ENCODE measurements at regions not wholly inside any gene's neighbourhood (a gene's known extent, or its start where the extent isn't known, plus 50 kb on each side); places are given as distances from the start of the nearest gene placed in this dataset.
"Not testable (repeated sequence)": the region's sequence is repeated elsewhere in the genome, so short reads cannot be mapped to it uniquely, and the experiment has no call there.

DNA sequence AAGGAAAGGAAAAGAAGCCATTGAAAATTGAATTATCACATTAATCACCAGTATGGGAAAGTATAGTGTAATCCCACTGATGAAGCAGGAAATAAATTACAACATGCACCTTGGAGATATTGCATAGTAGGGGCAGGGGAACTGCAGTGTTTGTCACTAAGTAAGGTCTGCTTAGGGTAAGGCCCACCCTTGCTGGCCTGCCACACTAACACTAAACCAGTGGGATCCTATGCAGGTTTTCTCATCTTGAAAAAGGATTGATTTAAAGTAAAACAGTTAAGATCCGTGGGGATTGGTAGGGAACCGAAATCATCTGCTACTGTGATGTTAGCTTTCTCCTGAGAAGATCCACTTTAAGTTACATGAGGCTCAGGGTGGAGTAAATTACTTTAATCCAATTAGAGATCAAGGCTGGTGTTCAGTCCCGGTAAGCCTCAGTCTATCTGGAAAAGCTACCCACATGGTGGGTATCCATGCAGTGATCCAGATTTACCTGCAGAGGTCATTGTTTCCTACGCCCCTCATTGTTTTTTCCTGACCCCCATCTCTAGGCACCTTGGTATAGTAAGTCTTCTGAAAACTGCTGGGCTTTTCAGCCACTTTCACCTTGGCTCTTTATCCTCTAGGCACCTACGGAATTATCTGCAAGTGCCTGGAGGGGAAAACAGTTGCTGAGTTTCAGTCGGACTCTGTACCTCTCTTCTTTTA lies 1014.9 kb upstream of the ATXN8OS start:
- no peak for DNase-seq (ENCODE audit: low read depth)

DNA sequence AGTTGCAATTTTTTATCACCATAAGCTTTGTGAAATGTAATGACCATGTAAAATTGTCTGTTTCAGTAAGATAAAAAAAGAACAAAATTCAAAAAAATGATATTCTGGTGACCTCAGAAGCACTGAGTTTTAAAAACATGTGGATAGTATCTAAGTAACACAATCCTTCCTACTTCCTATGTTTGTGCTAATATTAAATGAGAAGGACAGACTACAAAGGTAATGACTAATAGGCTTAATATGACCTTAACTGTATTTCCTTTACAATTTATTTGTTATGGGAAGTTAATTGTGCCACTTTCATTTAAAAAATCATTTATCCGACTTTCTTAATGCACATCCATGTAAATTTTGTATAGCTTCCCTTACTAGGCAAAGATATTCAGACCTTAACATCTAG lies 1030.4 kb upstream of the ATXN8OS start:
- no peak for DNase-seq (ENCODE audit: low read depth)

DNA sequence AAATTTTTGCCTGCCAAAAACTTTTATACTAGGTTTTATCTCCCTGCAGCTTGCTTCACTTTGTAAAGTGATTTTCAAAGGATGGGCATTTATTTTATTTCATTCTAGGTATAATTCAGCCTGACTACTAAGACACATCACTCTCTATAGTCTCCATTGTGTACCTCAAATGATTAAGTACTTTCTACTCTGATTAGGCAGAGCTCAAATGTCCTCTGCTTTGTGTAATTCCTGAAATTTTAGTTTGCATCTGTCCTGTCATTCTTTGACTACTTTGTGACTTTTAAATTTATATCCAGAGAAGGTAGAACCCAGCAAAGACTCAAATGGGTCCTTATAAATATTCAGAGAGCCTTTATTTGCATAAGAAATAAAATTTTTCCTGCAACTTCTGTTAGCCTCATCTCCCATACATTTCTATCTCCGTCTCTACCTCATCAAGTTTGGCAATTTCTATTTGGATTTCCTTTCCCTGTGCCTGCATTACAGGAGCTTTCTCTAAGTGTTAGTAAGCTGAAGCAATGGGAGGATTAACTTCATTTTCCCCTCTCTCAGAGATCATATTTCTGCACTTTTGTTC lies 1038.0 kb upstream of the ATXN8OS start:
- DNase-seq (ENCODE audit: low read depth), result no peak

DNA sequence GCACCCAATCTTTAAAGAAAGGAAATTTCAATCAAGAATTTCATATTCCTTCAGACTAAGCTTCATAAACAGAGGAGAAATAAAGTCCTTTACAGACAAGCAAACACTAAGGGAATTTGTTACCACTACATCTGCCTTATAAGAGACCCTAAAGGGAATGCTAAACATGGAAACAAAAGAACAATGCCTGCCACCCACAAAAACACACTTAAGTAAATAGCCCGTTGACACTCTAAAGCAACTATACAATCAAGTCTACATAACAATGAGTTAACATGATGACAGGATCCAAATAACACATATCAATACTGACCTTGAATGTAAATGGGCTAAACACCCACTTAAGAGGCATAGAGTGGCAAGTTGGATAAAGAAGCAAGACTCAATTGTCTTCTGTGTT lies 1056.9 kb upstream of the ATXN8OS start:
- no peak for DNase-seq (ENCODE audit: low read depth)

DNA sequence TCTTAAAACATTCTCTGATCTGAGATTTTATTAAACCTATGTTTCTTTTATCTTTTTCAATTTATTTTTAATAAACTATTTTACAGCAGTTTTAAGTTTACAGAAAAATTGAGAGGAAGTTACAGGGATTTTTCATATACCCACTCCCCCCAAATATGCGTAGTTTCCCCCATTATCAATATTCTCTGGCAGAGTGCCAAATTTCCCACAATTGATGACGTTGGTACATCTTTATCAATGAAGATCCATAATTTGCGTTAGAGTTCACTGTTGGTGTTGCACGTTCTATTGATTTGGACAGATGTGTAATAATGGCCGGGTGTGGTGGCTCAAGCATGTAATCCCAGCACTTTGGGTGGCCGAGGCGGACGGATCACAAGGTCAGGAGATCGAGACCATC lies 1063.0 kb upstream of the ATXN8OS start:
- DNase-seq (ENCODE audit: low read depth), result no peak

DNA sequence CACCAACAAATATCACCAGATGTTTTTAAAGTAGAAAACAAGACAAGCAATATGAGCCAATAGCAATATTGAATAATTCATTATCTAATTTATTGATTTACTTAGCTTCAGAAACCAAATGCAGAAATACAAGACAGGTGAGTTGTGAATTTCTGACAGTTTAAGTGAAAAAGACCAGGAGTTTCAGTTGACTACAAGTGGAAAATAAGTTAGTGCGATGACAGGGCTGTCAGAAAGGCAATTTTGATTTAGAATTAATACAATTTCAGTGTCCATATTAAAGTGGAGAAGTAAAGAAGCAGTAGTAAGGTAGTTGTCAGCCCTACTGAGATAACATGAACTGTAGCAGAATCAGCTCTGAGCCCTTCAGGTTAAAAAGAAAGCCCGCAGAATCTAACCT lies 1066.7 kb upstream of the ATXN8OS start:
- DNase-seq (ENCODE audit: low read depth), result no peak

DNA sequence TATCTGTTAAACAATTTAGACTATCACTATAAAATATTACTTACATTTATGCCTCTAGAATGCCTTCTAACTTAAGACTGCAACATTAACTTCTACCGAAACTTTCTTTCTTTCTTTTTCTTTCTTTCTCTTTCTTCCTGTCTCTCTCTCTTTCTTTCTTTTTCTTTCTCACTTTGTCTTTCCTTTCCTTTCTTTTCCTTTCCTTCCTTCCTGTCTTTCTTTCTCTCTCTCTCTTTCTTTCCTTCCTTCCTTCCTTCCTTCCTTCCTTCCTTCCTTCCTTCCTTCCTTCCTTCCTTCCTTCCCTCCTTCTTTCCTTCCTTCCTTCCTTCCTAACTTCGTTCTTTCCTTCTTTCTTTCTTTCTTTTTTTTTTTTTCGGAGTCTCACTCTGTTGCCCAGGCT lies 1071.9 kb upstream of the ATXN8OS start:
- DNase-seq (ENCODE audit: low read depth), result no peak

DNA sequence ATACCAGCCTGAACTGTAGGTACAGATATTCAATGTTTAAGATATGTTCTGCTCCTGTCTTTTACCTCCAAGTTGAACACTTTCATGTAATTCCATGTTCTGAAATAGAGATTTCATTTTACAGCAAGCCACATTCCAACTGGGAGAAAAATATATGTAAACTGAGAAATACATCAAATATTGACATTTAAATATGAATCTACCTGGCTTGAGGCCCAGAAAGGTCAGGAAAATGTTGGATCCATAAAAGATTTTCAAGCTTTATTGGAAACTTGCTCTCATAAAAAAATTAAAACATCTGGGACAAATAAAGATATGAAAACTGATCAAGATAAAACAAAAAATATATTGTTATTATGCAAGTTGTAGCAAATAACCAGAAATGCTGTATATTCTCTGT lies 1078.7 kb upstream of the ATXN8OS start:
- DNase-seq (ENCODE audit: low read depth), result no peak

DNA sequence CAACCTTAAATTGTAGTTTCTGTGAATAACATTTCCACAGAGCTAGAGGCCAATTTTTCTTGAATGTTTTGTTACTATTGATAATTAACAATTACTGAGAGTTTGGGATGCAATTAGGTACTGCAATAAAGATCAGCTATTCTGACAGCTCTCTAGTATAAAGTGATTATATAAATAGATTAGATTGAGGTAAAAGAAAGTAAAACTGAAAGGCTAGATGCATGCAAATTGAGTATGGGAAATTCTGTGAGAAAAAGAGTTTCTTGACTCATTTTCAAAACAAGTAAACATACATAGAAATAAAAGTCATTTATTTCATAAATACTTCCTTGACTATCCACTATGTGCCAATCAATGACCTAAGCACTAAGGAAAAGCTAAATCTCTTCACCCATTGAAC lies 1087.5 kb upstream of the ATXN8OS start:
- no peak for DNase-seq (ENCODE audit: low read depth)

DNA sequence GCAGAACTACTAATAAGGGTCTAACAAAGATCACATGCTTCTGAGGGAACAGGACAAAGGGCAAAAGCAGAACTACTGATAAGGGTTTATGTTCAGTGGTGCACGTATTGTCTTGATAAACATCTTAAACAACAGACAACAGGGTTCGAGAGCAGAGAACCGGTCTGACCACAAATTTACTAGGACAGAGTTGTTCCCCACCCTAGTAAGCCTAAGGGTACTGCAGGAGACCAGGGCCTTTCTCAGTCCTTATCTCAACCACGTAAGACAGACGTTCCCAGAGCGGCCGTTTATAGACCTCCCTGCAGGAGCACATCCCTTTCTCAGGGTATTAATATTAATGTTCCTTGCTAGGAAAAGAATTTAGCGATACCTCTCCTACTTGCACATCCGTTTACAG lies 1089.5 kb upstream of the ATXN8OS start:
- not testable (repeated sequence) for DNase-seq (ENCODE audit: low read depth)

DNA sequence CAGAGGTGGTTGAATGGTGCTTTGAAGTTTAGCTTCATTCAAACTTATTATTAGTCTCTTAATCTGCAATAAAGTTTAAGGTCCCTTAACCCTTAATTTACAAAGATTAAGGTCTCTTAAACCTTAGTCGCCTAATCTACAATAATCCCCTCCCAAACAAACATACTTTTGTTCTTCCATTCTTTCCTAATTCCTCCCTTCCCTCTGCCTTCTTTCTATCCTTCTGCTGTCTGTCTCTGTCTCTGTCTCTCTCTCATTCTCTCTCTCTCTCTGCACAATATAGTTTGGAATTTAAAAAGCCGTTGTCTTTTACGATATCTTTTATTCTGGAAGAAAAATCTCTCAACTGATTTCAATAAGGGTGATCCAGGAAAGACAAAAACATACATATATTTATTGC lies 1096.8 kb upstream of the ATXN8OS start:
- DNase-seq (ENCODE audit: low read depth), result no peak

DNA sequence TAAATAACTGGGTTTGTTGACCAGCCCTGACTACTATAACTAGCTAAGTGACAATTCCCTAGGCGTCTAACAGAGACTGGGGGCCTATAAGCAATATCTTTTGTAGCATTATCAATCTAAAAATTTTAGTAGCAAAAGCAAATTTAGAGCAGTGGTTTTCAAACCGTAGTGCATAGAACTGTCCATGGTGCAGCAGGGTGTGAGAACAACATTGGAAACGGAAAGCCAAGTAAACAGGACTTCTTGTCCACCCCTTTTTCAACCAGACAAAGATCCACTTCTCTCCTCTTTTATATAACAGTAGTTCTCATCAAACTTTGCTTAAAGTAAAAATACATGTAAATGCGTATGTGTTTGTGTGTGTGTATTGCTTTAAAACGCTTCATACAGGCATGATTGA lies 1099.1 kb upstream of the ATXN8OS start:
- no peak for DNase-seq (ENCODE audit: low read depth)

DNA sequence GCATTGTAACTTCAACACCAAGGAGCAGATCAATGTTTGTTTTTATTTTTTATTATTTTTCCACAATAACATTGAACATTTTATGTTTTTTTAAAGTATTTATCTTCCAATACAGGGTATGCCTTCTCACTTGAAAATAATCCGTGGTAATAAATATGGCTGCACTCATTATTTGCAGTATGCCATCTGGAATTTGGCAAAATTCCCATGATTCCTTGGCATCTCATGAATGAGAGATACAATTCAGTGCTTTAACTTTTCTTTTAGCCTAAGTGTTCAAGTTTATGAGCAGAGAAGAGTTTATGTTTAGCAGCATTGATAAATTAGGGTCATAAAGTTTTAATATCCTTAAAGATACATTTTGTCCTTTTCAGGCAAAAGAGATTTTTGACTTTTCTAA lies 1109.6 kb upstream of the ATXN8OS start:
- no peak for DNase-seq (ENCODE audit: low read depth)

DNA sequence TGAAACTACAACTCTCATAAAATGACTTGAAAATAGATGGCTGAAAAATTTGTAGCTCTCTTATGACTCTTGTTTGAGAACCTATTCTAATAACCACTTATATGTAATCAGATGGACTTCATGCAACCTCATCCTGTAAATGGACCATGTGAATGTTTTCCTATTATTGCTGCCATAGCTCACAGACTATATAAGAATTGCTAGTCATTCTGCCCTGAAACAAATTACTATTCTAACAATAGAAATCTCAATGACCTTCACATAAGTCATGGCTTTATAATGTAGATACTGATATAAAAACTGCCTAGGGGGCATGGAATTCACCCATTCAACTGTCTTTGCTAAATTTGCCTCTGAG lies 1111.0 kb upstream of the ATXN8OS start:
- no peak for DNase-seq (ENCODE audit: low read depth)

DNA sequence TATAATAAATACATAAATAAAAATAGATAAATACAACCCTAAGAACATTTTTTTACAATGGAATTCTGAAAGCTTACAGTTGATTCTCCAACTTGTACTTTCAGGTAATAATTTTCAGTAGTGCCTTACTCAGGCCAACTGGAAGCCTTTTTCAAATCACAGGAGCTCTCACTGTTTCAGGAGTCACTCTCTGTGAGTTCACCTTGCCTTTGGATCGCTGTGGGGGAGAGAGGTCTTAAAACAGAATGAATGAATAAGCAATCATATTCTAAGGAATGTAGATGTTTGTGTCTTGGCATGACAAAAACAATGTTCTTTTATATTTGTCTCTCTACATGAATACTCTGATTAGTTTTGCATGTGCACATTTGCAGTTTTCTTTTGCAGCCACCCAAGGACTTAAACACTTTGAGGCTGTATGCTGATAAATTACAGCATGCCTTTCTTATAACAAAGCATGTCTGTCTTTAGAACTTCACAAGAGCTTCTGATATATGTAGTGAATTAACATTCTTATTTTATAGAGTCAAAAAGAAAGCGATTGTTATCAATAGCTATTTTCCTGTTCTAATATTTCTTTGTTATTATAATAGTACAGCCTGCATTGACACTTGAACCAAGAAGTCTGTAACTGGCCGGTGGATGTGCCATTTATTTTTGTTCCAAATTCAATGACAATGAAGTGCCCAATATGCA lies 1111.5 kb upstream of the ATXN8OS start:
- no peak for DNase-seq (ENCODE audit: low read depth)

DNA sequence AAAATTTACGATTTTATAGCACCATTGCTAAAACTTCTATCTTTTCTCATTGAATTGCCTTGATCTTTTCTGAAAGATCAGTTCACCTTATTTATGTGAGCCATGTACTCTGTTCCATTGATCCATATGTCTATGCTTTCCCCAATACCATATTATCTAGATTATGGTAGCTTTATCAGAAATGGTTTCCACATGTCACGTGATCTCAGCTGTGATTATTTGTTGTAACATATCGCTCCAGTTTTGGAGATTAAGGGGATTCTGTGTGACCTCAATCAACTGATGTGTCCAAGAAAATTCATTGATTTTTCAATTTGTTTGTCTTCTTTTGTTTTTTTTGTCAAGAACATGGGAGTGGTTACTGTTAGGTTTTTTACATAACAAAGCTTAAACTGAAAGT lies 1114.5 kb upstream of the ATXN8OS start:
- no peak for DNase-seq (ENCODE audit: low read depth)

DNA sequence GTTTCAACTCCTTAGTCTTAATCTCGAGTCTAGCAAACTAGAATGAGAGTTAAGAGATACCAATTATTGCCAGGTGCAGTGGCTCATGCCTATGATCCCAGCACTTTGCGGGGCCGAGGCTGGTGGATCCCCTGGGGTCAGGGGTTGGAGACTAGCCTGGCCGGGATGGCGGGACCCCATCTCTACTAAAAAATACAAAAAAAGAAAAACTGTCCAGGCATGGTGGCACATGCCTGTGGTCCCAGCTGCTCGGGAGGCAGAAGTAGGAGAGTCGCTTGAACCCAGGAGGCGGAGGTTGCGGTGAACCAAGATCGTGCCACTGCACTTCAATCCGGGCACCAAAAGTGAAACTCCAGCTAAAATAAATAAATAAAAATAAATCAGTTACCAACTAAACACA lies 1119.5 kb upstream of the ATXN8OS start:
- DNase-seq (ENCODE audit: low read depth), result no peak

DNA sequence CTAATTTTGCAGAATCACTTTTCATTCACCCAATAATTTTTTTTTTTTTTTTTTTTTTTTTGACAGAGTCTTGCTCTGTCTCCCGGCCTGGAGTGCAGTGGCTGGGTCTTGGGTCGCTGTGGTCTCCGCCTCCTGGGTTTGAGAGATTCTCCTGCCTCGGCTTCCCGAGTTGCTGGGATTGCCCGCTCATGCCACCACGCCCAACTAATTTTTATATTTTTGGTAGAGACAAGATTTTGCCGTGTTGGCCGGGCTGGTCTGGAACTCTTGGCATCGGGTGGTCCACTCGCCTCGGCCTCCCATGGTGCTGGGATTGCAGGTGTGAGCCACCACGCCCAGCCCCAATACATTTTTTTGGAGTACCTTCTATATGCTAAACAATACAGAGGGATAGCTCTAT lies 1120.0 kb upstream of the ATXN8OS start:
- DNase-seq (ENCODE audit: low read depth), result no peak

DNA sequence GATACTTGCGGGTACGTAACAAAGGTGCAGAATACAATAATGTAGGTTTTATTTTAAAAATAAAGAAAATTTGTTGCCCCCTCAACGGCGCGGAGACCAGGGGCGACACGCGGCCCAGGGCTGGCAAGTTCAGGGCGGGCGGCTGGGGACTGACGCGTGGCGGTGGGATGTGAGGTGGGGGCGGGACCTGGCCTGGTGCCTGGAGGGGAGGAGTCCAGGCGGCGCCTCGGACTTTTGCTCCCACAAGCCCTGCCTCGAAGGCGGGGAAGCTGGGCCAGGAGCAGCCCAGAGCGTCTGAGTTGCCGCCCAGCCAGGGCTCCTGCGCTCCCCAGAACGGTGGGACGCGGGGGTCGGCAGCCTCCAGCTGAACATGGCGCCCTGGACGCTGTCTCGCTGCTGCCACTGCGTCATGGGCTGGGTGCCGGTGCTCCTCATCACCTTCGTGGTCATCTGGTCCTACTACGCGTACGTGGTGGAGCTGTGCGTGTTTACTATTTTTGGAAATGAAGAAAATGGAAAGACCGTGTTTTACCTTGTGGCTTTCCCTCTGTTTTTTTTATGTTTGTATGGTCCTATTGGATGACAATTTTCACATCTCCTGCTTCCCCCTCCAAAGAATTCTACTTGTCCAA lies 1122.8 kb upstream of the ATXN8OS start:
- no peak for DNase-seq (ENCODE audit: low read depth)

DNA sequence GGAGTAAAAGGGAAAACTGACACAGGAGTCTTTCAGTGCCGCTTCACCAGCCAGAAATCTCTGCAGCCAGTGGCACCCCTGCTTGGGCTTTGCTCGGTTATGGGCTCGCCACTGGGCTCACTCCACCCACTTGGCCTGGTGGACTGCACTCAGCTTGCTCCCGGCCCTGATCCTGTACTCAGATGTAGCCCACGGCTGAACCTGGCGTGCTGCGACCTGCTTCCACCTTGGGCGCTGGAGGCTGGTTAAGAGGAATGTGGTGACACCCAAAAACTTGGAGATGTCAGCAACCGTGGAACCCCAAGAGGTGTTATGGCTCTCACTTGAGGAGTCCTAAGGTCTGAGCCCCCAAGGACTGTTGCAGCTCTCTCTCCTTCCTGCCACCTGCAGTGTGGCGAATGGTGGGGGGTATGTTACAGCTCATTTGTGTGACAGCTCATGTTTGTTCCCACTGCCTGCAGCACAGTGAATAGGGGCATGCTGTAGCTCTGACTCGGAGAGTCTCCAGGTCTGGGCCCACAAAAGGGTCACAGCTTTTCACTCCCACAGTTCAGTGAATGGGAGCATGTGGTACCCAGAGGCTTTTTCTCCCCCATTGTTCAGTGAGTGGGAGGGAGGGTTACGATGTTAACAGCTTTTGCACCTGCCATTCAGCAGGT lies 1124.5 kb upstream of the ATXN8OS start:
- no peak for DNase-seq (ENCODE audit: low read depth)

DNA sequence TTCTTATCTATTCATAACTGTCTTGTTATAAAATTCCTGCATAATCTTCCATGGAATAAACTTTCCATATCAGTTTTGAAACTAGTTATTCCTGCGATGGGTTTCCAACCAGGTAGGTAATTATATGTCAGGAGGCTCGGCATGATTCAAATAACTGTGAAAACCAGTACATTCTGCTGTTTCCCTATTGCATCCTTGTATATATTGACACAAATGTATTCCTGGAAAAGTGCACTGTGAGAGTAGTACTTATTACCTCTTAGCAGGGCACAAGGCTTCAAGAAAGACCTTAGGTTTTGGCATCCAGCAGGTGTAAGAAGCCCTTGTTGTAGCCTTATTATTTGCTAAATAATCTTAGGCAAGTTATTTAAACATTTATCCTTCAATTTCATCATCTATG lies 1131.3 kb upstream of the ATXN8OS start:
- DNase-seq (ENCODE audit: low read depth), result no peak

DNA sequence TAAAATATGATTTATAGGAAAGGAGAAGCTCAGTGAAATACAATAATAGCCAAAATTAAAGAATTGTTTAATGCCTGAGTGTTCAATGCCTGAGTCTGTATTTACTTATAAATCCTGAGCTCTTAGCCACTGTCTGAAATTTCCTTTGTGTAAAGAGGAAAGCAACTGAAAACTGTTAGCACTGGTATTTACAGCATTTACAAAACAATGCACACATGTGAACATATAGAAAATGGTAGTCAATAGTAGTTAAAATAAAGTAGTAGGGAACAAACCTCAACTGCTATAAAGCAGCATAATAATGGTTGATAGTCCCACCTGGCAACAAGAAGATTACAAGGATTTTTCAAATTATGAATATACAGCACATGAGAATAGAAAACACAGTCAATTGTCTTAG lies 1137.1 kb upstream of the ATXN8OS start:
- no peak for DNase-seq (ENCODE audit: low read depth)

DNA sequence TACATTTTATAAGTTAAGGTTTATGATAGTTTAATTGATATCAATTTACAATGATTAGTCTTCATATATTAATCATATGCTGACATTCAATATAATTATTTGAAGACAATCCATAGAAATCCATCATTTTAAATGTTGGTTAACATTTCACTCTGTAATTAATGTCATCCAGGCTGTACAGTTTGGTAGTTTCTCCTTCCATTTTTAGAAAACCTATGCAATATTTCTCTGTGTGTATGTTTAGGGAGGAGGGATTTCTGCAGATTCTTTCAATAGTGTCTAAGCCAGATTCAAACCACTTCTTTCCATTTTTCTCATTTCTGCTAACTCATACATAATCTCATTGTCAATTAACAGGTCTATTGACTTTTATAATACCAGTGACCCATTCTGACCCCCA lies 1159.0 kb upstream of the ATXN8OS start:
- DNase-seq (ENCODE audit: low read depth), result no peak
